ENCODE measurements at regions not wholly inside any gene's neighbourhood (a gene's known extent, or its start where the extent isn't known, plus 50 kb on each side); places are given as distances from the start of the nearest gene placed in this dataset.

- TF ChIP-seq CTCF (IDR thresholded peaks at IDR 0.05): no peak
- TF ChIP-seq POLR2A (IDR thresholded peaks at IDR 0.05): no peak
Measured at GRCh38 chr1:163523375-163524029, 201.7 kb downstream of the NUF2 start.

Measured in upper lobe of left lung (tissue), 4 donors.